ENCODE measurements at regions not wholly inside any gene's neighbourhood (a gene's known extent, or its start where the extent isn't known, plus 50 kb on each side); places are given as distances from the start of the nearest gene placed in this dataset.

DNA sequence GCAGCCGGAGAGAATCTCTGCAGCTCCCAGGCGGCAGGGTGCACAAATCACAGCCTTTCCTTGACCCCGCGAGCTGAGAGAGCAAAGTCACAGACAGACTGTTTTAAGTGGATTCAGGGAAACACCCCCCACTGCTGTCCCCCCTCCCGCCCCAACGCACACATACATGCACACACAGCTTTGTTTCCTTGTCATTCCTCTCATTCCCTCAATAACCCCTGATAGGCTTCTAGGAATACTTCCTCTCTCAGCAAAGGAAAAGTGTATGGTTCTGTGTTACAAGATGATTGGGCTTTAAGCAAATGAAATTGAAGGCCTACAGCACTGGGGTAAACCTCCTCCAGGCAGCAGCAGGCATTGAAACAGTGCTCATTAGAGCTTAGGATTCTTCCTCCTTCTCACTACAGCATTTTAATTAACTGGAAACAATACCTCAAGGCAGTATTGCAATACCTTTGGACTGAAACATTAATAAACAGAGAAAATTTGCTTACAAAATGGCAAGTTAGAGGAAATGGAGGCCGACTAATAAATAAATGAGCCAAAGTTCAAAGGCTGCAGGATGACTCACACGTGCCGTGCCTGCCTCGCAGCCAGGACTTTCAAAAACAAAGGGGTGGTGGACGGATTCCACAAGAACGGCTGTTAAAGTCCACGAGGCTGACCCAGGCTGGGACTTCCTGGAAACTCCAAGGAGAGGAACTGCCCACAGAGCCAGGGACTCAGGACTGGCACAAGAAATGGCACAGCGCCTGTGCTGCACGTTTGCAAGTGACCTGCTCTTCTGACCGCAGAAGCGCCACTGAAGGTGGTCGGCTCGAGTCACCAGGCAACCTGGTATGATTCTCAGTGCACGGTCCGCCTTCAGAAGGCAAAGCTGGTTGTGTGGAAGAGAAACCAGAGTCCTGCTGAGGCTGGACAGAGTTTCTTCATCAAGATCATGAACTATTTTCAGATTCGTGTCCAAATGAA is 236.2 kb downstream of the SYK start:
- no peak for TF ChIP-seq TAF1 (IDR thresholded peaks at IDR 0.05; ENCODE audit: borderline replicate concordance, low read depth, low read length)
- no peak for TF ChIP-seq POLR2A (IDR thresholded peaks at IDR 0.05; ENCODE audit: low read depth, low read length)
- TF ChIP-seq POLR2AphosphoS5 (IDR thresholded peaks at IDR 0.05; ENCODE audit: low read depth, low read length) = no peak
- FAIRE-seq = no peak
- no peak for DNase-seq (ENCODE audit: insufficient read length)

DNA sequence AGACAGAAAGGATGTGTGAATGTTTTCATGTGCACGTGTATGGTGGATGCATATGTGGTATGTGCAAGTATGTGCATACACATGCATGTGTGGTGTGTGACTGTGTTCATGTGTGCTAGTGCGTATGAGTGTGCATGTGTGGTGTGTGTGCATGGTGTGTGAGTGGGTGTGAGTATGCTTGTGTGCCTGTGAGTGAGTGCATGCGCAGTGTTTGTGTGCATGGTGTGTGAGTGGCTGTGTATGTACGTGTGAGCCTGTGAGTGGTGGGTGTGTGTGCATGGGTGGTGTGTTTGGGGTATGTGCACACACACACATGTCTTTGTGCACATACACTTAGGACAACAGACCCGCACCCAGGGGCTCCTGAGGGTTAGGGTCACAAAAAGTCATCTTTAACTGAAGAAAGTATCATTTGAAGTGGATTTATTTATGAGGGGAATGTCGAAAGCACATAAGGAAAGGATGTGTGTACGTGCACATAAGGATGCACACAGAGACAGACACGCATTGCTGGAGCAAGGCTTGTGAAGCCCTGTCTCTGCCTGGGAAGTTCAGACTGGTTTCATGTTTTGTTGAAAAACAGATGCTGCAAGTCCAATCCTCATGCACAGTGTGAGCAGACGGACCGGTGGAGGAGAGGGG is 237.0 kb downstream of the SYK start:
- FAIRE-seq (no peak), DNase-seq (ENCODE audit: insufficient read length) (no peak)
- TF ChIP-seq POLR2AphosphoS5 (IDR thresholded peaks at IDR 0.05; ENCODE audit: low read depth, low read length) (no peak), POLR2A (IDR thresholded peaks at IDR 0.05; ENCODE audit: low read depth, low read length) (no peak), TAF1 (IDR thresholded peaks at IDR 0.05; ENCODE audit: borderline replicate concordance, low read depth, low read length) (no peak)

GRCh38 chr9:91039125-91039834 is 237.7 kb downstream of the SYK start:
- TF ChIP-seq POLR2AphosphoS5 (IDR thresholded peaks at IDR 0.05; ENCODE audit: low read depth, low read length) = no peak
- TF ChIP-seq POLR2A (IDR thresholded peaks at IDR 0.05; ENCODE audit: low read depth, low read length) = no peak
- TF ChIP-seq TAF1 (IDR thresholded peaks at IDR 0.05; ENCODE audit: borderline replicate concordance, low read depth, low read length) = no peak
- FAIRE-seq = no peak
- no peak for DNase-seq (ENCODE audit: insufficient read length)

- FAIRE-seq (no peak), DNase-seq (ENCODE audit: insufficient read length) (no peak)
- TF ChIP-seq TAF1 (IDR thresholded peaks at IDR 0.05; ENCODE audit: borderline replicate concordance, low read depth, low read length) = no peak
Measured at GRCh38 chr9:91039835-91040140, 238.2 kb downstream of the SYK start.

GRCh38 chr9:91040371-91041215 is 239.0 kb downstream of the SYK start:
- no peak for FAIRE-seq
- TF ChIP-seq POLR2AphosphoS5 (IDR thresholded peaks at IDR 0.05; ENCODE audit: low read depth, low read length) (no peak), TAF1 (IDR thresholded peaks at IDR 0.05; ENCODE audit: borderline replicate concordance, low read depth, low read length) (no peak), POLR2A (IDR thresholded peaks at IDR 0.05; ENCODE audit: low read depth, low read length) (no peak)

DNA sequence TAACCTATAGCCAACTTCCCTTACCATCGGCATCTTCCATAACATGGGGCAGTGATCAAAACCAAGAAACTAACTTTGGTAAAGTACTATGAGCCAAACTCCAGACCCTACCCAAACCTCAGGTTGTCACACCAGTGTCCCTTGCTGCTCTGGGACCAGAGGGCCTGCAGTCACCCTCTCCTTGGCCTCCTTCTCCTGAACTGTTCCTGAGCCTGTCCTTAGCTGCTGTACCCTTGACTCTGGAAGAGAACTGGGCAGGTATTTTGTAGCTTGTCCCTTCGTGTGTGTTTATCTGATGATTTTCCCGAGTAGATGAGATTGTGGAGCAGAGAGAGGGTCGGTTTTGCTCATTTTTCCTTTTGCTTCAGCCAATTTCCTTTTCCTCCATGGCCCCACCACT is 240.4 kb downstream of the SYK start:
- FAIRE-seq (no peak), DNase-seq (ENCODE audit: insufficient read length) (no peak)
- TF ChIP-seq POLR2A (IDR thresholded peaks at IDR 0.05; ENCODE audit: low read depth, low read length) (no peak), TAF1 (IDR thresholded peaks at IDR 0.05; ENCODE audit: borderline replicate concordance, low read depth, low read length) (no peak)

More at GRCh38 chr9:91040371-91041215, 239.0 kb downstream of the SYK start:
- no peak for DNase-seq (ENCODE audit: insufficient read length)

GRCh38 chr9:91042541-91042940 is 240.9 kb downstream of the SYK start:
- DNase-seq (ENCODE audit: insufficient read length) (no peak), FAIRE-seq (no peak)
- TF ChIP-seq POLR2AphosphoS5 (IDR thresholded peaks at IDR 0.05; ENCODE audit: low read depth, low read length) (no peak), TAF1 (IDR thresholded peaks at IDR 0.05; ENCODE audit: borderline replicate concordance, low read depth, low read length) (no peak), POLR2A (IDR thresholded peaks at IDR 0.05; ENCODE audit: low read depth, low read length) (no peak)

DNA sequence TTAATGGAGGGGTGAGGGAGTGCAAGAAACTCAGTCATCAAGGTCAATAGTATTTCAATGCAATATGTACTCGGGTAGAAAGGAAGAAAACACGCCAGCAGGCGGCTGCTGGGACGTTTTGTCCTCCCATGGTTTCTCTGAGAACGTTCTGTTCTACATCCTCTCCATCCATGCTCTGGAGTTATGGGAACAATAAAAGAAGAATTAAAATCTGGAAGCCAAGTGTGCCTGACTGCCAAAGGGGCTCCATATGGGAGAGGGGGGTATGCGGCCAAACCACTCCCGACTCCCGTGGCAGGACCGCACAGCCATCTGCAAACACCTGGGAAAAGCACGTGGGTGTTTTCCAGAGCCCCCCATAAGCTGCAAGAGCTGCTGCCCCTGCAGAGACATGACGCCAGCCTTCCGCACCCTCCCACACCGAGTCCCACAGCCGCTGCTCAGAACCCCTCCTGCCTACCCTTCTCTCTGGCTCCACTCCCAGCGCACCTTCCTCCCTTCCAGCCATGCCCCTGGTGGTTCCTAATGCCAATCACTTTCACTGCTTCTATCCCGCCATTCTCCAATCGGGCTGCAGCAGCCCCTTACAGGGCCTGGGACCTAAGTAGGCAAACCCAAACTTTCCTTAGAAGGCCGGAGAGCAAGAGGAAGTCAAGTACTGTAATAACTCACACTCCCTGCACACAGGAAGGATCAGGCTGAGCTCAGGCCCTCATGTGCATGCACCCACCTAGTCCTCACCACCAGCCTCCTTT is 241.6 kb downstream of the SYK start:
- DNase-seq (ENCODE audit: insufficient read length) (no peak), FAIRE-seq (no peak)

GRCh38 chr9:91043811-91044175 is 242.2 kb downstream of the SYK start:
- DNase-seq (ENCODE audit: insufficient read length) (no peak), FAIRE-seq (no peak)
- TF ChIP-seq POLR2AphosphoS5 (IDR thresholded peaks at IDR 0.05; ENCODE audit: low read depth, low read length) = no peak
- TF ChIP-seq POLR2A (IDR thresholded peaks at IDR 0.05; ENCODE audit: low read depth, low read length) = no peak
- no peak for TF ChIP-seq TAF1 (IDR thresholded peaks at IDR 0.05; ENCODE audit: borderline replicate concordance, low read depth, low read length)

More for the DNA sequence above, 241.6 kb downstream of the SYK start:
- TF ChIP-seq POLR2AphosphoS5 (IDR thresholded peaks at IDR 0.05; ENCODE audit: low read depth, low read length) (no peak), POLR2A (IDR thresholded peaks at IDR 0.05; ENCODE audit: low read depth, low read length) (no peak), TAF1 (IDR thresholded peaks at IDR 0.05; ENCODE audit: borderline replicate concordance, low read depth, low read length) (no peak)

DNA sequence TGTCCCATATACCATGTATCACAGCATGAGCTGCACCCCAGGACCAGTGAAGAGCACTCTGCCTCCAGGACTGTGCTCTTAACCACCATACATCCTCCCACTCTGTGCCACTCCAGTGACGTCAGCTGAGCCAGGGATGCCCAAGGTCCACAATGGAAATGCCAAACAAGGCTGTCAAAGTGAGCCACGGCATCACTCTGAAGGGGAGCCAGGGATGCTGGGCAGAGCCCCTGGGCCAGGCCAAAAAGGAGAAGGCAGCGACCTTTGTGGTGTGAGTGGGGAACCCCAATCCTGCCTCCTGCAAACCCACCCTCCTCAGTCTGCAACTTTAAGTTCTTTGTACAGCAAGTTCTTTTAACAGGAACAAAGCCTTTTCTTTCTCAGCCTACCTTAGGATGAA is 242.7 kb downstream of the SYK start:
- TF ChIP-seq POLR2A (IDR thresholded peaks at IDR 0.05; ENCODE audit: low read depth, low read length) = no peak
- no peak for TF ChIP-seq TAF1 (IDR thresholded peaks at IDR 0.05; ENCODE audit: borderline replicate concordance, low read depth, low read length)
- FAIRE-seq = no peak
- DNase-seq (ENCODE audit: insufficient read length) = no peak
